GM12878 (cell line): ENCODE measurements at regions not wholly inside any gene's neighbourhood (a gene's known extent, or its start where the extent isn't known, plus 50 kb on each side); places are given as distances from the start of the nearest gene placed in this dataset.

Experiments
- ATAC-seq: fragments of 200-7000 bp; cut with Tn5 transposase; 3 replicates; pipeline ENCODE4 v1.9.1; 2020; ENCODE audit warnings: mild to moderate bottlenecking, moderate library complexity
- BruUV-seq: library from RNA; stranded (reverse); fragments of 400-500 nt; replicated peaks from 2 replicates; lab custom pipeline; 2021; lab: Mats Ljungman, UMichigan
- CTCF ChIA-PET: fragments of 300-600 bp; sonication (Branson Sonifier 250); formaldehyde crosslinking; extraction: SDS; loops from one replicate; lab custom pipeline; 2021; ENCODE audit warnings: inconsistent platforms; lab: Yijun Ruan, JAX
- POLR2A ChIA-PET: fragments of 350-600 bp; formaldehyde crosslinking; extraction: SDS; loops from one replicate; lab custom pipeline; 2021; ENCODE audit warnings: inconsistent platforms; lab: Charles Lee
- RAD21 ChIA-PET: fragments of 300-600 bp; sonication (Branson Sonifier 250); formaldehyde crosslinking; loops from one replicate; lab custom pipeline; 2023; ENCODE audit warnings: antibody characterized with exemption; ENCODE audit not compliant: unreplicated experiment; lab: Charles Lee
- SMC1A ChIA-PET: fragments of 300-600 bp; sonication (Branson Sonifier 250); formaldehyde crosslinking; loops from one replicate; lab custom pipeline; 2023; ENCODE audit not compliant: unreplicated experiment, uncharacterized antibody; lab: Charles Lee
- DNase-seq: peaks from one replicate; pipeline ENCODE4 v3.0.0-alpha.2; 2011; ENCODE audit warnings: low read depth, low spot score
- FAIRE-seq: peaks from 3 replicates; lab custom pipeline; 2011; peaks lifted over from hg19 to GRCh38; lab: Jason Lieb, UNC
- H2AFZ ChIP-seq: 2 replicates; pipeline ENCODE4 v1.6.0; 2011; ENCODE audit warnings: low read depth, low read length, control low read depth; ENCODE audit not compliant: control insufficient read depth
- H3K27ac ChIP-seq: 2 replicates; pipeline ENCODE4 v1.5.1; 2011; ENCODE audit warnings: control low read depth; ENCODE audit not compliant: control insufficient read depth, insufficient read depth
- H3K27me3 ChIP-seq, 2 experiments: replicated peaks in 1 of 2; 2 replicates each; pipeline versions ENCODE4 v1.6.0 to v1.6.1; 2011; ENCODE audit warnings: low read length in 1 of 2; ENCODE audit not compliant: control insufficient read depth in 2 of 2, insufficient read depth in 2 of 2
- H3K36me3 ChIP-seq, 2 experiments: 2 replicates each; pipeline ENCODE4 v1.5.1; 2011; ENCODE audit warnings: low read length in 1 of 2; ENCODE audit not compliant: control insufficient read depth in 2 of 2, insufficient read depth in 2 of 2
- H3K4me1 ChIP-seq: 2 replicates; pipeline ENCODE4 v1.6.1; 2011; ENCODE audit warnings: mild to moderate bottlenecking, low read length, moderate library complexity, mixed read lengths; ENCODE audit not compliant: control insufficient read depth, insufficient read depth
- H3K4me2 ChIP-seq: 2 replicates; pipeline ENCODE4 v1.6.0; 2011; ENCODE audit warnings: control low read depth; ENCODE audit not compliant: control insufficient read depth, insufficient read depth
- H3K4me3 ChIP-seq: fragments of 200-600 bp; sonication (generic); 2 replicates; pipeline ENCODE4 v1.5.1; 2016
- H3K79me2 ChIP-seq: 2 replicates; pipeline ENCODE4 v1.6.0; 2011; ENCODE audit warnings: low read length; ENCODE audit not compliant: control insufficient read depth, insufficient read depth
- H3K9ac ChIP-seq: 2 replicates; pipeline ENCODE4 v1.8.0; 2011; ENCODE audit warnings: low read length, control low read depth, mixed read lengths; ENCODE audit not compliant: control insufficient read depth, insufficient read depth
- H3K9me3 ChIP-seq: replicated peaks from 3 replicates; pipeline ENCODE4 v1.5.1; 2011; ENCODE audit warnings: mild to moderate bottlenecking, low read length; ENCODE audit not compliant: control insufficient read depth, insufficient read depth
- H4K20me1 ChIP-seq: 2 replicates; pipeline ENCODE4 v1.6.0; 2011; ENCODE audit not compliant: control insufficient read depth, insufficient read depth
- CHD1 ChIP-seq: IDR thresholded peaks from 2 replicates; pipeline ENCODE4 v1.6.1; 2012; ENCODE audit warnings: low read depth, low read length, improper control_type of control experiment
- MYB ChIP-seq: fragments of 150-350 bp; IDR thresholded peaks from 2 replicates; pipeline ENCODE4 v1.6.1; 2014; ENCODE audit warnings: mild to moderate bottlenecking, low read depth, low read length, borderline replicate concordance
- RELA ChIP-seq: fragments of 450-650 bp; IDR thresholded peaks from 2 replicates; pipeline ENCODE4 v1.8.0; 2014; ENCODE audit warnings: borderline replicate concordance; ENCODE audit not compliant: partially characterized antibody
- WGBS: methylation state at CpG from one replicate; pipeline ENCODE4 v1.1.6; 2016; ENCODE audit warnings: low lambda C conversion rate; ENCODE audit not compliant: insufficient replicate concordance, insufficient coverage; ENCODE audit errors: missing lambda C conversion rate; 5-methylcytosine and 5-hydroxymethylcytosine counted together
- in situ Hi-C: fragments of 300-500 bp; cut with MboI; formaldehyde crosslinking; loops from 9 replicates; pipeline ENCODE4 v1.14.3; 2018; ENCODE audit warnings: mixed read lengths
- intact Hi-C: fragments of 100-400 bp; cut with micrococcal nuclease; formaldehyde crosslinking; loops from one replicate; pipeline ENCODE4 v1.14.2; 2022; ENCODE audit not compliant: unreplicated experiment

GRCh38 chr5:103487218-103487617 lies 75.4 kb downstream of the NUDT12 start:
- no peak for TF ChIP-seq CHD1
- H4K20me1 ChIP-seq, result no peaks in the 10 kb centered on the region
- no peaks in the 10 kb centered on the region for H3K36me3 ChIP-seq
- FAIRE-seq (no peak), ATAC-seq (peak; percentile 18; the same call in 2 of the 3 replicates), DNase-seq (no peak)
- no peak overlapping the region for H3K4me3 ChIP-seq
- in situ Hi-C loops (no loop called here), intact Hi-C loops (no loop called here)
- ChIA-PET CTCF (interaction anchor here (3.2 kb wide), 1 partner anchor 12 kb away, joined by 16 read pairs; no protein-coding TSS in a partner anchor), POLR2A (no interaction called here), SMC1A (no interaction called here), RAD21 (no interaction called here)
- WGBS, result 53% methylated on average over 6 of the region's 6 CpGs
- H3K4me2 ChIP-seq, result no peak overlapping the region
- peaks cover 0 to 3% of the 10 kb centered on the region in 2 experiments; a peak in 1 of 4 replicates for H3K27me3 ChIP-seq
- no peak overlapping the region for H3K27ac ChIP-seq
- no TSS peak for BruUV-seq
- no peak overlapping the region for H3K9ac ChIP-seq
- no peaks in the 10 kb centered on the region for H3K9me3 ChIP-seq
- H2AFZ ChIP-seq, result no peak overlapping the region
- H3K4me1 ChIP-seq, result peaks cover 3% of the 10 kb centered on the region; the same call in 1 of the 2 replicates
- H3K79me2 ChIP-seq, result no peaks in the 10 kb centered on the region

- SMC1A ChIA-PET, result interaction anchor here (0.7 to 1.1 kb wide), 2 partner anchors 10 to 227 kb away, joined by 3 read pairs; no protein-coding TSS in a partner anchor
- Histone ChIP-seq H4K20me1 (no peaks in the 10 kb centered on the region), H3K36me3 (no peaks in the 10 kb centered on the region), H2AFZ (no peak overlapping the region), H3K27ac (no peak overlapping the region), H3K4me2 (no peak overlapping the region), H3K9me3 (no peaks in the 10 kb centered on the region), H3K9ac (no peak overlapping the region), H3K4me1 (peaks cover 3% of the 10 kb centered on the region; the same call in 1 of the 2 replicates), H3K27me3 (peaks cover 0 to 3% of the 10 kb centered on the region in 2 experiments; a peak in 1 of 4 replicates), H3K4me3 (no peak overlapping the region), H3K79me2 (no peaks in the 10 kb centered on the region)
- DNase-seq (no peak), FAIRE-seq (peak; percentile 38), ATAC-seq (no peak)
- RAD21 ChIA-PET, result no interaction called here
- POLR2A ChIA-PET, result no interaction called here
- CTCF ChIA-PET, result interaction anchor here (3.2 kb wide), 1 partner anchor 11 kb away, joined by 16 read pairs; no protein-coding TSS in a partner anchor
- BruUV-seq, result no TSS peak
- TF ChIP-seq MYB (no peak), RELA (no peak)
- in situ Hi-C loops (no loop called here), intact Hi-C loops (no loop called here)
- 73% methylated on average over 5 of the region's 5 CpGs for WGBS
Measured at GRCh38 chr5:103486739-103487138, 75.8 kb downstream of the NUDT12 start.
